ENCODE measurements at regions not wholly inside any gene's neighbourhood (a gene's known extent, or its start where the extent isn't known, plus 50 kb on each side); places are given as distances from the start of the nearest gene placed in this dataset.

DNA sequence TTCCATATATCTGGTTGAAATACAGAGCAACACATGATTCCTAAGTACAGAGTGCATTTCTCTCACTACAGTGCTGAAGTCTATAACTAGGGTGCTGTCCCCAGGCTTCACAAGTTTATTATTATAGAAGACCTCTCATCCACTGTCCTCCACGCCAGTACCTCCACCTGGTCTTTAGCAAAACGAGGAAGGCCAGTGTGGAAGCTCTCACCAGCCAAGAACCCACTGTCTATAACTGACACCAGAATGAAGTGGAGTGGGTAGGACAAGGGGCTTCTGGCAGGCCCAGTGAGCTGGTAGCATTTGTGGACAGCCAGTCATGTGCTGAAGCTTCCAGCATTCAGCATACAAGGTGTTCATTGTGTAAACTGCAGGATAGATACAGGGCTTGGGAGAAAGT, 430.7 kb downstream of the GADD45G start:
- TF ChIP-seq, protein P1, sequence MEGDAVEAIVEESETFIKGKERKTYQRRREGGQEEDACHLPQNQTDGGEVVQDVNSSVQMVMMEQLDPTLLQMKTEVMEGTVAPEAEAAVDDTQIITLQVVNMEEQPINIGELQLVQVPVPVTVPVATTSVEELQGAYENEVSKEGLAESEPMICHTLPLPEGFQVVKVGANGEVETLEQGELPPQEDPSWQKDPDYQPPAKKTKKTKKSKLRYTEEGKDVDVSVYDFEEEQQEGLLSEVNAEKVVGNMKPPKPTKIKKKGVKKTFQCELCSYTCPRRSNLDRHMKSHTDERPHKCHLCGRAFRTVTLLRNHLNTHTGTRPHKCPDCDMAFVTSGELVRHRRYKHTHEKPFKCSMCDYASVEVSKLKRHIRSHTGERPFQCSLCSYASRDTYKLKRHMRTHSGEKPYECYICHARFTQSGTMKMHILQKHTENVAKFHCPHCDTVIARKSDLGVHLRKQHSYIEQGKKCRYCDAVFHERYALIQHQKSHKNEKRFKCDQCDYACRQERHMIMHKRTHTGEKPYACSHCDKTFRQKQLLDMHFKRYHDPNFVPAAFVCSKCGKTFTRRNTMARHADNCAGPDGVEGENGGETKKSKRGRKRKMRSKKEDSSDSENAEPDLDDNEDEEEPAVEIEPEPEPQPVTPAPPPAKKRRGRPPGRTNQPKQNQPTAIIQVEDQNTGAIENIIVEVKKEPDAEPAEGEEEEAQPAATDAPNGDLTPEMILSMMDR (IDR thresholded peaks at IDR 0.05): no peak
- no peak for TF ChIP-seq POLR2A (IDR thresholded peaks at IDR 0.05)
